ENCODE measurements at regions not wholly inside any gene's neighbourhood (a gene's known extent, or its start where the extent isn't known, plus 50 kb on each side); places are given as distances from the start of the nearest gene placed in this dataset.

DNA sequence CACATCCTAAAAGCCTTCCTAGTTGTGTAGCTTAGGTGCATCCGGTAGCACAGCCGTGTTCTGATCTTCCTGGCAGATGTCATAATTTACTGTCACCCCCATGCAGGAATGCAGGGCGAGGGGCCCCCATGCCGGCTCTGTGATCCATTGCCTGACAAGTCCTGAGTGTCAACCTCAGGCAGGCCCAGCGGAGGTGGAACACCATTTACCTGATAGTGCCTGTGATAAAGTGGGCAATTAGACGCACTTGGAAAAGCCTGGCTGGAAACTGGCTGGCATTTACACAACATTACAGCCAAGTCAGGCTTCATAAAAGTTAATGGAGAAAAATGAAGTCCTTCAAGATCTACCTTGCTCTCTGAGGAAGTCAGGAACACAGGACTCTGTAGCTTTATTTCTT is 521.4 kb upstream of the JAG1 start:
- TF ChIP-seq, protein P1, sequence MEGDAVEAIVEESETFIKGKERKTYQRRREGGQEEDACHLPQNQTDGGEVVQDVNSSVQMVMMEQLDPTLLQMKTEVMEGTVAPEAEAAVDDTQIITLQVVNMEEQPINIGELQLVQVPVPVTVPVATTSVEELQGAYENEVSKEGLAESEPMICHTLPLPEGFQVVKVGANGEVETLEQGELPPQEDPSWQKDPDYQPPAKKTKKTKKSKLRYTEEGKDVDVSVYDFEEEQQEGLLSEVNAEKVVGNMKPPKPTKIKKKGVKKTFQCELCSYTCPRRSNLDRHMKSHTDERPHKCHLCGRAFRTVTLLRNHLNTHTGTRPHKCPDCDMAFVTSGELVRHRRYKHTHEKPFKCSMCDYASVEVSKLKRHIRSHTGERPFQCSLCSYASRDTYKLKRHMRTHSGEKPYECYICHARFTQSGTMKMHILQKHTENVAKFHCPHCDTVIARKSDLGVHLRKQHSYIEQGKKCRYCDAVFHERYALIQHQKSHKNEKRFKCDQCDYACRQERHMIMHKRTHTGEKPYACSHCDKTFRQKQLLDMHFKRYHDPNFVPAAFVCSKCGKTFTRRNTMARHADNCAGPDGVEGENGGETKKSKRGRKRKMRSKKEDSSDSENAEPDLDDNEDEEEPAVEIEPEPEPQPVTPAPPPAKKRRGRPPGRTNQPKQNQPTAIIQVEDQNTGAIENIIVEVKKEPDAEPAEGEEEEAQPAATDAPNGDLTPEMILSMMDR (IDR thresholded peaks at IDR 0.05): no peak
- no peak for TF ChIP-seq POLR2A (IDR thresholded peaks at IDR 0.05)
